HepG2 (cell line): ENCODE measurements at regions not wholly inside any gene's neighbourhood (a gene's known extent, or its start where the extent isn't known, plus 50 kb on each side); places are given as distances from the start of the nearest gene placed in this dataset.

Source experiments
- ATAC-seq: fragments of 200-7000 bp; cut with Tn5 transposase; 3 replicates; pipeline ENCODE4 v1.9.1; 2020; ENCODE audit warnings: mild to moderate bottlenecking, moderate library complexity
- BruUV-seq: library from RNA; stranded (reverse); fragments of 400-500 nt; replicated peaks from 2 replicates; lab custom pipeline; 2021; lab: Mats Ljungman, UMichigan
- CTCF ChIA-PET: fragments of 300-600 bp; formaldehyde crosslinking; extraction: SDS; loops from one replicate; lab custom pipeline; 2021; ENCODE audit warnings: low total read pairs, inconsistent platforms, low intra/inter-chr PET ratio; lab: Yijun Ruan, JAX
- POLR2A ChIA-PET: fragments of 350-600 bp; sonication (Branson Sonifier 250); formaldehyde crosslinking; loops from one replicate; lab custom pipeline; 2020; ENCODE audit warnings: antibody characterized with exemption, inconsistent platforms; lab: Yijun Ruan, JAX
- DNase-seq: peaks from one replicate; pipeline ENCODE4 v3.0.0-alpha.2; 2015; ENCODE audit warnings: low spot score
- FAIRE-seq: peaks from 3 replicates; lab custom pipeline; 2011; peaks lifted over from hg19 to GRCh38; lab: Jason Lieb, UNC
- H2AFZ ChIP-seq: one replicate; pipeline ENCODE4 v1.6.1; 2011; ENCODE audit warnings: low read length, inconsistent platforms
- H3K27ac ChIP-seq: fragments of 300-600 bp; 3 replicates; pipeline ENCODE4 v1.8.0; 2011; ENCODE audit warnings: mixed run types, mild to moderate bottlenecking, mixed read lengths, low read length, inconsistent platforms; ENCODE audit not compliant: insufficient read depth; ENCODE audit errors: extremely low read length
- H3K27me3 ChIP-seq, 2 experiments: fragments of 200-600 bp in 1 of 2; 2 replicates in 1 of 2; 3 replicates in 1 of 2; pipeline versions ENCODE4 v1.6.0 to v1.8.0; 2011; ENCODE audit warnings: low read length in 2 of 2, mild to moderate bottlenecking in 2 of 2, moderate library complexity in 2 of 2, inconsistent platforms in 1 of 2; ENCODE audit not compliant: insufficient read depth in 2 of 2, control insufficient read depth in 1 of 2
- H3K36me3 ChIP-seq, 2 experiments: fragments of 200-600 bp in 1 of 2; replicated peaks in 1 of 2; 2 replicates in 1 of 2; 3 replicates in 1 of 2; pipeline versions ENCODE4 v1.5.1 to v1.8.0; 2011; ENCODE audit warnings: low read length in 2 of 2, inconsistent platforms in 1 of 2; ENCODE audit not compliant: insufficient read depth in 2 of 2, control insufficient read depth in 1 of 2
- H3K4me1 ChIP-seq: 2 replicates; pipeline ENCODE4 v1.5.1; 2012; ENCODE audit warnings: low read length, inconsistent platforms; ENCODE audit not compliant: insufficient read depth
- H3K4me2 ChIP-seq: 2 replicates; pipeline ENCODE4 v1.6.0; 2011; ENCODE audit warnings: low read depth, low read length, inconsistent platforms
- H3K4me3 ChIP-seq, 3 experiments: fragments of 200-600 bp in 1 of 3; sonication (generic), shearing (Covaris generic) in 1 of 3; replicated peaks in 1 of 3; 2 replicates each; pipeline ENCODE4 v1.5.1; 2011 to 2016; ENCODE audit warnings: low read length in 3 of 3, inconsistent platforms in 2 of 3, low read depth in 2 of 3, mild to moderate bottlenecking in 2 of 3, control low read depth in 1 of 3, mixed read lengths in 1 of 3; ENCODE audit not compliant: insufficient read depth in 1 of 3
- H3K79me2 ChIP-seq: one replicate; pipeline ENCODE4 v1.6.1; 2011; ENCODE audit warnings: low read length, inconsistent platforms; ENCODE audit not compliant: insufficient read depth
- H3K9ac ChIP-seq: 2 replicates; pipeline ENCODE4 v1.6.0; 2011; ENCODE audit warnings: mild to moderate bottlenecking, low read depth, low read length, inconsistent platforms; ENCODE audit not compliant: insufficient read depth
- H3K9me3 ChIP-seq: 2 replicates; pipeline ENCODE4 v1.5.1; 2012; ENCODE audit warnings: mild to moderate bottlenecking, low read length
- H4K20me1 ChIP-seq: 2 replicates; pipeline ENCODE4 v1.6.0; 2011; ENCODE audit warnings: inconsistent platforms, mild to moderate bottlenecking, low read length, moderate library complexity; ENCODE audit not compliant: insufficient read depth
- GATA4 ChIP-seq: sonication (generic); IDR thresholded peaks from 2 replicates; pipeline ENCODE4 v1.6.1; 2016; ENCODE audit warnings: antibody characterized with exemption, low read depth, borderline replicate concordance
- HNF4G ChIP-seq, 2 experiments: sonication (generic) in 1 of 2; formaldehyde crosslinking in 1 of 2; IDR thresholded peaks; 2 replicates each; pipeline versions ENCODE4 v1.4.0 to v1.6.1; 2011 to 2020; ENCODE audit warnings: borderline replicate concordance in 2 of 2, low read depth in 2 of 2, mild to moderate bottlenecking in 2 of 2, low read length in 1 of 2, missing genetic modification reagents in 1 of 2, moderate library complexity in 1 of 2
- MXD3 ChIP-seq: IDR thresholded peaks from 2 replicates; pipeline ENCODE4 v1.6.1; 2016; ENCODE audit warnings: mild to moderate bottlenecking, missing biosample characterization, missing genetic modification reagents
- ONECUT2 ChIP-seq: sonication (generic); formaldehyde crosslinking; IDR thresholded peaks from 2 replicates; pipeline ENCODE4 v1.4.0; 2020; ENCODE audit warnings: missing genetic modification reagents
- TAF1 ChIP-seq: sonication (generic); formaldehyde crosslinking; IDR thresholded peaks from 2 replicates; pipeline ENCODE4 v1.4.0; 2020; ENCODE audit warnings: missing genetic modification reagents
- TARDBP ChIP-seq: sonication (generic); formaldehyde crosslinking; IDR thresholded peaks from 2 replicates; pipeline ENCODE4 v1.8.0; 2022; ENCODE audit warnings: mild to moderate bottlenecking, missing genetic modification reagents
- TEF ChIP-seq: sonication (generic); formaldehyde crosslinking; IDR thresholded peaks from 2 replicates; pipeline ENCODE4 v1.5.0; 2020; ENCODE audit warnings: missing genetic modification reagents
- ZNF329 ChIP-seq: sonication (generic); formaldehyde crosslinking; IDR thresholded peaks from 2 replicates; pipeline ENCODE4 v1.9.0; 2021; ENCODE audit warnings: low read depth, mild to moderate bottlenecking, missing genetic modification reagents
- ZXDC ChIP-seq: sonication (generic); formaldehyde crosslinking; IDR thresholded peaks from 2 replicates; pipeline ENCODE4 v1.5.0; 2020; ENCODE audit warnings: mild to moderate bottlenecking, missing genetic modification reagents
- WGBS: methylation state at CpG from one replicate; pipeline ENCODE4 v1.1.6; 2017; ENCODE audit warnings: low lambda C conversion rate; 5-methylcytosine and 5-hydroxymethylcytosine counted together
- in situ Hi-C: cut with HindIII; loops from 2 replicates; pipeline ENCODE4 v1.10.0; 2017; ENCODE audit warnings: low pct_unique_long_range_greater_than_20kb; ENCODE audit not compliant: extremely low pct_ligation_motif_present
- intact Hi-C: fragments of 100-400 bp; cut with micrococcal nuclease; formaldehyde crosslinking; loops from one replicate; pipeline ENCODE4 v1.10.0; 2022; ENCODE audit not compliant: unreplicated experiment
- TF ChIP-seq, protein P1 (sequence below): sonication (generic); formaldehyde crosslinking; IDR thresholded peaks from 2 replicates; pipeline ENCODE4 v1.4.0; 2020; ENCODE audit warnings: missing genetic modification reagents
- TF ChIP-seq, protein P2 (sequence below): IDR thresholded peaks from 2 replicates; pipeline ENCODE4 v1.6.1; 2016; ENCODE audit warnings: mild to moderate bottlenecking

DNA sequence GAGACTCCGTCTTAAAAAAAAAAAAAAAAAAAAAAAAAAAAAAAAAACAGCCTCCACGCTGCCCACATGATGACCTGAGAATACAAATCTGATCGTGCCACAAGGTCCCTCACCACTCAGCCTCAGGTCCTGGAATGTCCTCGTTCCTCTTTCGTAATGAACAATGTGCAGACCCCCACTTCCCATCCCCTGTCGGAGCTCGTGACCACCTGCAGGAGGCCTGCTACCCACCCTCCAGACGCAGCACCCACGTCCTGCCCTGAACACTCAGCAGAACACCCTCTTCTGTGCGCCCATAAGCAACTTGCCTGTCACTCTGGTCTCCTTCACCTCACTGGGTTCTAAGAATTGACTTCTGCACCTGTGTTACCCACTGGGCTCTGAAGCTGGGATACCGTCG is 166.4 kb downstream of the KATNAL1 start:
- no peak overlapping the region for H3K4me3 ChIP-seq
- 56% methylated on average over 11 of the region's 12 CpGs for WGBS
- ChIA-PET CTCF (no interaction called here), POLR2A (no interaction called here)
- FAIRE-seq (no peak), ATAC-seq (no peak), DNase-seq (no peak)
- no peak overlapping the region for H3K27ac ChIP-seq
- intact Hi-C loops (no loop called here), in situ Hi-C loops (no loop called here)
- H3K4me2 ChIP-seq, result no peak overlapping the region
- H3K9ac ChIP-seq, result no peak overlapping the region
- TF ChIP-seq TAF1 (CRISPR knock-in tag) (no peak), ONECUT2 (CRISPR knock-in tag) (no peak), ZNF329 (CRISPR knock-in tag) (no peak), TARDBP (CRISPR knock-in tag) (no peak)
- TF ChIP-seq, protein P1, sequence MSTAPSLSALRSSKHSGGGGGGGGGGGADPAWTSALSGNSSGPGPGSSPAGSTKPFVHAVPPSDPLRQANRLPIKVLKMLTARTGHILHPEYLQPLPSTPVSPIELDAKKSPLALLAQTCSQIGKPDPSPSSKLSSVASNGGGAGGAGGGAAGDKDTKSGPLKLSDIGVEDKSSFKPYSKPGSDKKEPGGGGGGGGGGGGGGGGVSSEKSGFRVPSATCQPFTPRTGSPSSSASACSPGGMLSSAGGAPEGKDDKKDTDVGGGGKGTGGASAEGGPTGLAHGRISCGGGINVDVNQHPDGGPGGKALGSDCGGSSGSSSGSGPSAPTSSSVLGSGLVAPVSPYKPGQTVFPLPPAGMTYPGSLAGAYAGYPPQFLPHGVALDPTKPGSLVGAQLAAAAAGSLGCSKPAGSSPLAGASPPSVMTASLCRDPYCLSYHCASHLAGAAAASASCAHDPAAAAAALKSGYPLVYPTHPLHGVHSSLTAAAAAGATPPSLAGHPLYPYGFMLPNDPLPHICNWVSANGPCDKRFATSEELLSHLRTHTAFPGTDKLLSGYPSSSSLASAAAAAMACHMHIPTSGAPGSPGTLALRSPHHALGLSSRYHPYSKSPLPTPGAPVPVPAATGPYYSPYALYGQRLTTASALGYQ (CRISPR knock-in tag), result no peak
- H3K79me2 ChIP-seq, result no peaks in the 10 kb centered on the region
- no peaks in the 10 kb centered on the region for H3K36me3 ChIP-seq
- peaks cover 0 to 15% of the 10 kb centered on the region in 2 experiments; a peak in 2 of 5 replicates for H3K27me3 ChIP-seq
- no peaks in the 10 kb centered on the region for H3K9me3 ChIP-seq
- no peak overlapping the region for H2AFZ ChIP-seq
- no peaks in the 10 kb centered on the region for H4K20me1 ChIP-seq
- BruUV-seq, result no TSS peak
- no peaks in the 10 kb centered on the region for H3K4me1 ChIP-seq

GRCh38 chr13:30138511-30138910 is 168.8 kb downstream of the KATNAL1 start:
- no peaks in the 10 kb centered on the region for H3K9me3 ChIP-seq
- FAIRE-seq, result no peak
- intact Hi-C loops, result loop anchor here (10.0 kb wide), 2 partner anchors 436 to 666 kb away; no protein-coding TSS in a partner anchor
- no peak overlapping the region for H3K9ac ChIP-seq
- ChIA-PET CTCF (no interaction called here), POLR2A (no interaction called here)
- peaks cover 0 to 19% of the 10 kb centered on the region in 2 experiments; a peak in 3 of 5 replicates for H3K27me3 ChIP-seq
- no peaks in the 10 kb centered on the region for H3K36me3 ChIP-seq
- no peak for DNase-seq
- no peak overlapping the region for H3K27ac ChIP-seq
- H3K4me1 ChIP-seq, result 0 out of 2 replicates have a peak, but pooled peaks cover 9% of the 10 kb centered on the region
- ATAC-seq, result no peak
- H3K4me3 ChIP-seq, result no peak overlapping the region
- no TSS peak for BruUV-seq
- WGBS, result 39% methylated on average over 6 of the region's 8 CpGs
- in situ Hi-C loops, result no loop called here
- H4K20me1 ChIP-seq, result no peaks in the 10 kb centered on the region
- no peak overlapping the region for H3K4me2 ChIP-seq
- no peaks in the 10 kb centered on the region for H3K79me2 ChIP-seq
- no peak overlapping the region for H2AFZ ChIP-seq
- no peak for TF ChIP-seq GATA4
- TF ChIP-seq TEF (CRISPR knock-in tag), result no peak
- TF ChIP-seq, protein P2, sequence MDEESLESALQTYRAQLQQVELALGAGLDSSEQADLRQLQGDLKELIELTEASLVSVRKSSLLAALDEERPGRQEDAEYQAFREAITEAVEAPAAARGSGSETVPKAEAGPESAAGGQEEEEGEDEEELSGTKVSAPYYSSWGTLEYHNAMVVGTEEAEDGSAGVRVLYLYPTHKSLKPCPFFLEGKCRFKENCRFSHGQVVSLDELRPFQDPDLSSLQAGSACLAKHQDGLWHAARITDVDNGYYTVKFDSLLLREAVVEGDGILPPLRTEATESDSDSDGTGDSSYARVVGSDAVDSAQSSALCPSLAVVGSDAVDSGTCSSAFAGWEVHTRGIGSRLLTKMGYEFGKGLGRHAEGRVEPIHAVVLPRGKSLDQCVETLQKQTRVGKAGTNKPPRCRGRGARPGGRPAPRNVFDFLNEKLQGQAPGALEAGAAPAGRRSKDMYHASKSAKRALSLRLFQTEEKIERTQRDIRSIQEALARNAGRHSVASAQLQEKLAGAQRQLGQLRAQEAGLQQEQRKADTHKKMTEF (CRISPR knock-in tag), result no peak
- TF ChIP-seq MXD3 (CRISPR knock-in tag), result no peak
- TF ChIP-seq ZXDC (CRISPR knock-in tag), result no peak
- no peak for TF ChIP-seq HNF4G (IDR thresholded peaks at IDR 0.05; ENCODE audit: borderline replicate concordance, low read depth, low read length)
- TF ChIP-seq HNF4G (CRISPR knock-in tag; IDR thresholded peaks at IDR 0.05; ENCODE audit: borderline replicate concordance, low read depth), result no peak
